ENCODE measurements at regions not wholly inside any gene's neighbourhood (a gene's known extent, or its start where the extent isn't known, plus 50 kb on each side); places are given as distances from the start of the nearest gene placed in this dataset.
"Not testable (repeated sequence)": the region's sequence is repeated elsewhere in the genome, so short reads cannot be mapped to it uniquely, and the experiment has no call there.

DNA sequence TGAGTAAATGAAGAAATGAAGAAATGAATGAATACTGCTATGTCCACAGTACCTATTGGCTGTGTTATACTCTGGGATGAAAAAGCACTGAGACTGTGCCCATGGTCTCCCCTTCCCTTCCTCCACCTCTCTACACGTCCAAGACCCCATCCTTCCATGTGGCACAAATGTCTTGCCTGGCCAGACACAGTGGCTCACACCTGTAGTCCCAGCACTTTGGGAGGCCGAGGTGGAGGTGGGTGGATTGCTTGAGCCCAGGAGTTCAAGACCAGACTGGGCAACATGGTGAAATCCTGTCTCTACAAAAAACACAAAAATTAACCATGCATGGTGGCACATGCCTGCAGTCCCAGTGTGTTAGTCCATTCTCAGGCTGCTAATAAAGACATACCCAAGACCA, 200.1 kb downstream of the FAM43A start:
- H3K27ac ChIP-seq, result no peak overlapping the region
- intact Hi-C loops (cut with DNase I; ENCODE audit: low total_unique reads), result no loop called here

DNA sequence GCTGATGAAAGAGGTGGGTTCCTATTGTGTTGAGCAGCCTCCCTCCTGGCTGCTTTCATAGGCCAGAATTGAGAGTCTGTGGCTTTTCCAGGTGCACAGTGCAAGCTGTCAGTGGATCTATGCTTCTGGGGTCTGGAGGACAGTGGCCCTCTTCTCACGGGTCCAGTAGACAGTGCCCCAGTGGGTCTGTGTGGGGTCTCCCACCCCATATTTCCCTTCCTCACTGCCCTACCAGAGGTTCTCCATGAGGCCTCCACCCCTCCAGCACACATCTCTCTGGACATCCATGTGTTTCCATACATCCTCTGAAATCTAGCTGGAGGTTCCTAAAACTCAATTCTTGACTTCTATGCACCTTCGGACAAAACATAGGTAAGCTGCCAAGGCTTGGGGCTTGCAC, 201.2 kb downstream of the FAM43A start:
- TF ChIP-seq CTCF (IDR thresholded peaks at IDR 0.05 in 4 of 5, conservative IDR thresholded peaks at IDR 0.05 in 1 of 5) (no peak), POLR2A (IDR thresholded peaks at IDR 0.05) (no peak)
- Histone ChIP-seq H3K4me1 (peaks cover 0 to 3% of the 10 kb centered on the region in 2 donors), H3K4me3 (no peak overlapping the region), H3K27me3 (no peaks in the 10 kb centered on the region), H3K9me3 (no peaks in the 10 kb centered on the region), H3K27ac (no peak overlapping the region), H3K36me3 (no peaks in the 10 kb centered on the region)
- DNase-seq, result no peak
- intact Hi-C loops (cut with DNase I; ENCODE audit: low total_unique reads) (no loop called here), in situ Hi-C loops (cut with MboI; ENCODE audit: low sequenced_read_pairs in 4 of 4) (no loop called here)
- ATAC-seq, result no peak

More for the DNA sequence above, 200.1 kb downstream of the FAM43A start:
- no peak for DNase-seq
- Histone ChIP-seq H3K27me3 (no peaks in the 10 kb centered on the region), H3K9me3 (no peaks in the 10 kb centered on the region), H3K4me3 (no peak overlapping the region), H3K4me1 (peaks cover 0 to 8% of the 10 kb centered on the region in 2 donors), H3K36me3 (no peaks in the 10 kb centered on the region)
- no peak for TF ChIP-seq POLR2A (IDR thresholded peaks at IDR 0.05)
- TF ChIP-seq CTCF (IDR thresholded peaks at IDR 0.05 in 4 of 5, conservative IDR thresholded peaks at IDR 0.05 in 1 of 5), result no peak
- in situ Hi-C loops (cut with MboI; ENCODE audit: low sequenced_read_pairs in 4 of 4), result no loop called here
- no peak for ATAC-seq

DNA sequence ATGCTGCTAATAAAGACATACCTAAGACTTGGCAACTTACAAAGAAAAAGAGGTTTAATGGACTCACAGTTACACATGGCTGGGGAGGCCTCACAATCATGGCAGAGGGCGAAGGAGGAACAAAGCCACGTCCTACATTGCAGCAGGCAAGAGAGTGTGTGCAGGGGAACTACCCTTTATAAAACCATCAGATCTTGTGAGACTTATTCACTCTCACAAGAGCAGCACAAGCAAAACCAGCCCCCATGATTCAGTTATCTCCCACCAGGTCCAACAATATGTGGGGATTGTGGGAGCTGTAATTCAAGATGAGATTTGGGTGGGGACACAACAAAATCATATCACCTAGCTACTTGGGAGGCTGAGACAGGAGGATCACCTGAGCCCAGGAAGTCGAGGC, 202.4 kb downstream of the FAM43A start:
- DNase-seq; H3K27me3 ChIP-seq; H3K27ac ChIP-seq; H3K4me3 ChIP-seq; ATAC-seq; H3K9me3 ChIP-seq; H3K4me1 ChIP-seq; H3K36me3 ChIP-seq; intact Hi-C loops (cut with DNase I; ENCODE audit: low total_unique reads); in situ Hi-C loops (cut with MboI; ENCODE audit: low sequenced_read_pairs in 4 of 4): not testable (repeated sequence)

- H3K27ac ChIP-seq, result no peak overlapping the region
- in situ Hi-C loops (cut with MboI; ENCODE audit: low sequenced_read_pairs in 4 of 4), result no loop called here
- no peaks in the 10 kb centered on the region for H3K9me3 ChIP-seq
- TF ChIP-seq CTCF (IDR thresholded peaks at IDR 0.05 in 4 of 5, conservative IDR thresholded peaks at IDR 0.05 in 1 of 5), result no peak
- TF ChIP-seq POLR2A (IDR thresholded peaks at IDR 0.05), result no peak
- H3K27me3 ChIP-seq, result no peaks in the 10 kb centered on the region
- H3K36me3 ChIP-seq, result no peaks in the 10 kb centered on the region
- ATAC-seq (no peak), DNase-seq (no peak)
- H3K4me3 ChIP-seq, result no peak overlapping the region
- H3K4me1 ChIP-seq, result no peaks in the 10 kb centered on the region
- intact Hi-C loops (cut with DNase I; ENCODE audit: low total_unique reads), result no loop called here
These were observed 203.2 kb downstream of the FAM43A start for GRCh38 chr3:194888916-194889315.

DNA sequence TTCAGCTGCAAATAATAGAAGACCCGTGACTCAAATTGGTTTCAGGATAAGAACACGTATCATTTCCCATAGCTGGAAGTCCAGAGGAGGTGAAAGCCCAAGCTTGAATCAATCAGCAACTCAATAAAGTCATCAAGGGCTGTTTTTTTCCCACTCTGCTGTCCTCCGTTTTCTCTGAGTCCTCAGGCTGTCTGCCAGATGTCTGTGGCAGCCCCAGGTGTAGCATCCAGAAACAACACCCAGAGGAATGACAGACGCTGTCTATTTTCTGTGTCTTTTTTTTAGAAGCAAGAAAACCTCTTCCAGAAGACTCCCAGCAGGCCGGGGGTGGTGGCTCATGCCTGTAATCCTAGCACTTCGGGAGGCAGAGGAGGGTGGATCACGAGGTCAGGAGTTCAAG, 204.4 kb downstream of the FAM43A start:
- Histone ChIP-seq H3K4me1 (no peaks in the 10 kb centered on the region), H3K27me3 (no peaks in the 10 kb centered on the region), H3K36me3 (no peaks in the 10 kb centered on the region), H3K4me3 (no peak overlapping the region), H3K27ac (no peak overlapping the region), H3K9me3 (no peaks in the 10 kb centered on the region)
- in situ Hi-C loops (cut with MboI; ENCODE audit: low sequenced_read_pairs in 4 of 4) (no loop called here), intact Hi-C loops (cut with DNase I; ENCODE audit: low total_unique reads) (no loop called here)
- no peak for ATAC-seq
- TF ChIP-seq CTCF (IDR thresholded peaks at IDR 0.05 in 4 of 5, conservative IDR thresholded peaks at IDR 0.05 in 1 of 5) (no peak), POLR2A (IDR thresholded peaks at IDR 0.05) (no peak)
- no peak for DNase-seq

All from gastrocnemius medialis (tissue), 4 donors.